ENCODE measurements at regions not wholly inside any gene's neighbourhood (a gene's known extent, or its start where the extent isn't known, plus 50 kb on each side); places are given as distances from the start of the nearest gene placed in this dataset.
"Not testable (repeated sequence)": the region's sequence is repeated elsewhere in the genome, so short reads cannot be mapped to it uniquely, and the experiment has no call there.

- H3K36me3 ChIP-seq (ENCODE audit: control insufficient read depth, insufficient read depth, low read length) = no peaks in the 10 kb centered on the region
- no peaks in the 10 kb centered on the region for H3K4me1 ChIP-seq (ENCODE audit: control insufficient read depth, insufficient read depth, low read length)
- no peaks in the 10 kb centered on the region for H3K27me3 ChIP-seq (ENCODE audit: control insufficient read depth, insufficient read depth, low read length)
- no peak overlapping the region for H3K4me3 ChIP-seq (ENCODE audit: low read depth, low read length)
- no peaks in the 10 kb centered on the region for H3K9me3 ChIP-seq (ENCODE audit: control insufficient read depth, insufficient read depth, low read depth, low read length)
- H3K27ac ChIP-seq (ENCODE audit: low read depth, low read length) = no peak overlapping the region
- H3K9ac ChIP-seq (ENCODE audit: low read length) = no peak overlapping the region
Observed at GRCh38 chr6:103721923-103722322, 1137.8 kb downstream of the HACE1 start.

- Histone ChIP-seq H3K27me3 (ENCODE audit: control insufficient read depth, insufficient read depth, low read length) (no peaks in the 10 kb centered on the region), H3K36me3 (ENCODE audit: control insufficient read depth, insufficient read depth, low read length) (no peaks in the 10 kb centered on the region), H3K4me3 (ENCODE audit: low read depth, low read length) (no peak overlapping the region), H3K4me1 (ENCODE audit: control insufficient read depth, insufficient read depth, low read length) (no peaks in the 10 kb centered on the region), H3K9ac (ENCODE audit: low read length) (no peak overlapping the region), H3K27ac (ENCODE audit: low read depth, low read length) (no peak overlapping the region), H3K9me3 (ENCODE audit: control insufficient read depth, insufficient read depth, low read depth, low read length) (no peaks in the 10 kb centered on the region)
Observed at GRCh38 chr6:103720393-103720792, 1139.3 kb downstream of the HACE1 start.

GRCh38 chr6:103719545-103719944, 1140.2 kb downstream of the HACE1 start:
- Histone ChIP-seq H3K9ac (ENCODE audit: low read length) (no peak overlapping the region), H3K27me3 (ENCODE audit: control insufficient read depth, insufficient read depth, low read length) (no peaks in the 10 kb centered on the region), H3K27ac (ENCODE audit: low read depth, low read length) (no peak overlapping the region), H3K36me3 (ENCODE audit: control insufficient read depth, insufficient read depth, low read length) (no peaks in the 10 kb centered on the region), H3K4me1 (ENCODE audit: control insufficient read depth, insufficient read depth, low read length) (no peaks in the 10 kb centered on the region), H3K9me3 (ENCODE audit: control insufficient read depth, insufficient read depth, low read depth, low read length) (no peaks in the 10 kb centered on the region), H3K4me3 (ENCODE audit: low read depth, low read length) (no peak overlapping the region)

- Histone ChIP-seq H3K9me3 (ENCODE audit: control insufficient read depth, insufficient read depth, low read depth, low read length) (no peaks in the 10 kb centered on the region), H3K9ac (ENCODE audit: low read length) (no peak overlapping the region), H3K27me3 (ENCODE audit: control insufficient read depth, insufficient read depth, low read length) (no peaks in the 10 kb centered on the region), H3K27ac (ENCODE audit: low read depth, low read length) (no peak overlapping the region), H3K4me3 (ENCODE audit: low read depth, low read length) (no peak overlapping the region), H3K4me1 (ENCODE audit: control insufficient read depth, insufficient read depth, low read length) (no peaks in the 10 kb centered on the region), H3K36me3 (ENCODE audit: control insufficient read depth, insufficient read depth, low read length) (no peaks in the 10 kb centered on the region)
Observed at GRCh38 chr6:103715269-103715668, 1144.5 kb downstream of the HACE1 start.

- H3K9ac ChIP-seq (ENCODE audit: low read length); H3K4me1 ChIP-seq (ENCODE audit: control insufficient read depth, insufficient read depth, low read length); H3K27ac ChIP-seq (ENCODE audit: low read depth, low read length); H3K27me3 ChIP-seq (ENCODE audit: control insufficient read depth, insufficient read depth, low read length); H3K36me3 ChIP-seq (ENCODE audit: control insufficient read depth, insufficient read depth, low read length); H3K4me3 ChIP-seq (ENCODE audit: low read depth, low read length); H3K9me3 ChIP-seq (ENCODE audit: control insufficient read depth, insufficient read depth, low read depth, low read length): not testable (repeated sequence)
Observed at GRCh38 chr6:103709236-103709635, 1150.5 kb downstream of the HACE1 start.

GRCh38 chr6:103707596-103708325, 1152.0 kb downstream of the HACE1 start:
- no peaks in the 10 kb centered on the region for H3K4me1 ChIP-seq (ENCODE audit: control insufficient read depth, insufficient read depth, low read length)
- H3K36me3 ChIP-seq (ENCODE audit: control insufficient read depth, insufficient read depth, low read length) = no peaks in the 10 kb centered on the region
- no peaks in the 10 kb centered on the region for H3K9me3 ChIP-seq (ENCODE audit: control insufficient read depth, insufficient read depth, low read depth, low read length)
- H3K27ac ChIP-seq (ENCODE audit: low read depth, low read length) = no peak overlapping the region
- H3K4me3 ChIP-seq (ENCODE audit: low read depth, low read length) = no peak overlapping the region
- H3K27me3 ChIP-seq (ENCODE audit: control insufficient read depth, insufficient read depth, low read length) = no peaks in the 10 kb centered on the region
- H3K9ac ChIP-seq (ENCODE audit: low read length) = no peak overlapping the region

GRCh38 chr6:103699769-103700168, 1160.0 kb downstream of the HACE1 start:
- Histone ChIP-seq H3K4me3 (ENCODE audit: low read depth, low read length) (no peak overlapping the region), H3K9ac (ENCODE audit: low read length) (no peak overlapping the region), H3K4me1 (ENCODE audit: control insufficient read depth, insufficient read depth, low read length) (no peaks in the 10 kb centered on the region), H3K36me3 (ENCODE audit: control insufficient read depth, insufficient read depth, low read length) (no peaks in the 10 kb centered on the region), H3K27me3 (ENCODE audit: control insufficient read depth, insufficient read depth, low read length) (no peaks in the 10 kb centered on the region), H3K27ac (ENCODE audit: low read depth, low read length) (no peak overlapping the region), H3K9me3 (ENCODE audit: control insufficient read depth, insufficient read depth, low read depth, low read length) (no peaks in the 10 kb centered on the region)

GRCh38 chr6:103687430-103687829, 1172.3 kb downstream of the HACE1 start:
- Histone ChIP-seq H3K9me3 (ENCODE audit: control insufficient read depth, insufficient read depth, low read depth, low read length) (no peaks in the 10 kb centered on the region), H3K36me3 (ENCODE audit: control insufficient read depth, insufficient read depth, low read length) (no peaks in the 10 kb centered on the region), H3K27me3 (ENCODE audit: control insufficient read depth, insufficient read depth, low read length) (no peaks in the 10 kb centered on the region), H3K9ac (ENCODE audit: low read length) (no peak overlapping the region), H3K4me3 (ENCODE audit: low read depth, low read length) (no peak overlapping the region), H3K27ac (ENCODE audit: low read depth, low read length) (no peak overlapping the region), H3K4me1 (ENCODE audit: control insufficient read depth, insufficient read depth, low read length) (no peaks in the 10 kb centered on the region)

GRCh38 chr6:103680116-103680515, 1179.6 kb downstream of the HACE1 start:
- H3K9me3 ChIP-seq (ENCODE audit: control insufficient read depth, insufficient read depth, low read depth, low read length) = peaks cover 9% of the 10 kb centered on the region
- no peaks in the 10 kb centered on the region for H3K36me3 ChIP-seq (ENCODE audit: control insufficient read depth, insufficient read depth, low read length)
- H3K4me3 ChIP-seq (ENCODE audit: low read depth, low read length) = no peak overlapping the region
- H3K27me3 ChIP-seq (ENCODE audit: control insufficient read depth, insufficient read depth, low read length) = no peaks in the 10 kb centered on the region
- no peaks in the 10 kb centered on the region for H3K4me1 ChIP-seq (ENCODE audit: control insufficient read depth, insufficient read depth, low read length)
- no peak overlapping the region for H3K27ac ChIP-seq (ENCODE audit: low read depth, low read length)
- no peak overlapping the region for H3K9ac ChIP-seq (ENCODE audit: low read length)

GRCh38 chr6:103677290-103677689, 1182.4 kb downstream of the HACE1 start:
- peaks cover 9% of the 10 kb centered on the region for H3K9me3 ChIP-seq (ENCODE audit: control insufficient read depth, insufficient read depth, low read depth, low read length)

GRCh38 chr6:103675807-103676406, 1183.8 kb downstream of the HACE1 start:
- Histone ChIP-seq H3K4me1 (ENCODE audit: control insufficient read depth, insufficient read depth, low read length) (no peaks in the 10 kb centered on the region), H3K27ac (ENCODE audit: low read depth, low read length) (no peak overlapping the region), H3K9ac (ENCODE audit: low read length) (no peak overlapping the region), H3K4me3 (ENCODE audit: low read depth, low read length) (no peak overlapping the region), H3K9me3 (ENCODE audit: control insufficient read depth, insufficient read depth, low read depth, low read length) (peaks cover 9% of the 10 kb centered on the region), H3K27me3 (ENCODE audit: control insufficient read depth, insufficient read depth, low read length) (no peaks in the 10 kb centered on the region), H3K36me3 (ENCODE audit: control insufficient read depth, insufficient read depth, low read length) (no peaks in the 10 kb centered on the region)

More at GRCh38 chr6:103677290-103677689, 1182.4 kb downstream of the HACE1 start:
- Histone ChIP-seq H3K9ac (ENCODE audit: low read length) (no peak overlapping the region), H3K4me1 (ENCODE audit: control insufficient read depth, insufficient read depth, low read length) (no peaks in the 10 kb centered on the region), H3K4me3 (ENCODE audit: low read depth, low read length) (no peak overlapping the region), H3K27ac (ENCODE audit: low read depth, low read length) (no peak overlapping the region), H3K36me3 (ENCODE audit: control insufficient read depth, insufficient read depth, low read length) (no peaks in the 10 kb centered on the region), H3K27me3 (ENCODE audit: control insufficient read depth, insufficient read depth, low read length) (no peaks in the 10 kb centered on the region)

Measured in HUES6 (cell line).